Subcutaneous abdominal adipose tissue (tissue), 5 donors: ENCODE measurements at regions not wholly inside any gene's neighbourhood (a gene's known extent, or its start where the extent isn't known, plus 50 kb on each side); places are given as distances from the start of the nearest gene placed in this dataset.

Source experiments
- H3K27ac ChIP-seq: one replicate; pipeline ENCODE4 v1.7.0; 2013; ENCODE audit warnings: low read depth, mild to moderate bottlenecking, inconsistent platforms, low read length, moderate library complexity
- H3K27me3 ChIP-seq, 5 donors: one replicate each; pipeline ENCODE4 v1.7.0; 2013; ENCODE audit warnings: low read length in 5 of 5, inconsistent platforms in 1 of 5; ENCODE audit not compliant: control insufficient read depth in 5 of 5, insufficient read depth in 4 of 5
- H3K36me3 ChIP-seq, 5 donors: one replicate each; pipeline ENCODE4 v1.7.0; 2013; ENCODE audit warnings: low read length in 5 of 5; ENCODE audit not compliant: control insufficient read depth in 5 of 5, insufficient read depth in 5 of 5
- H3K4me1 ChIP-seq, 5 donors: one replicate each; pipeline ENCODE4 v1.7.0; 2013; ENCODE audit warnings: low read length in 5 of 5, mild to moderate bottlenecking in 3 of 5, moderate library complexity in 1 of 5; ENCODE audit not compliant: control insufficient read depth in 5 of 5, insufficient read depth in 5 of 5
- H3K4me3 ChIP-seq, 5 donors: one replicate each; pipeline ENCODE4 v1.7.0; 2013; ENCODE audit warnings: low read length in 5 of 5, low read depth in 1 of 5
- H3K9ac ChIP-seq, 5 donors: one replicate each; pipeline ENCODE4 v1.7.0; 2013; ENCODE audit warnings: low read length in 5 of 5, mild to moderate bottlenecking in 4 of 5, moderate library complexity in 3 of 5
- H3K9me3 ChIP-seq, 5 donors: one replicate each; pipeline ENCODE4 v1.7.0; 2013; ENCODE audit warnings: low read length in 5 of 5; ENCODE audit not compliant: control insufficient read depth in 5 of 5
- donor health status: healthy.
- donor health status: healthy.
- donor health status: healthy.
- donor health status: healthy.
- donor health status: healthy.

GRCh38 chr4:148510211-148510610, 68.0 kb upstream of the NR3C2 start:
- no peaks in the 10 kb centered on the region for H3K27me3 ChIP-seq
- H3K4me3 ChIP-seq: no peak overlapping the region
- no peaks in the 10 kb centered on the region for H3K9me3 ChIP-seq
- H3K27ac ChIP-seq: no peak overlapping the region
- H3K36me3 ChIP-seq: no peaks in the 10 kb centered on the region
- peaks cover 0 to 7% (median 0%) of the 10 kb centered on the region in 5 donors for H3K4me1 ChIP-seq
- no peak overlapping the region for H3K9ac ChIP-seq

- Histone ChIP-seq H3K4me1 (no peaks in the 10 kb centered on the region), H3K36me3 (no peaks in the 10 kb centered on the region), H3K27ac (no peak overlapping the region), H3K9ac (no peak overlapping the region), H3K27me3 (peaks cover 0 to 2% (median 0%) of the 10 kb centered on the region in 5 donors), H3K4me3 (no peak overlapping the region), H3K9me3 (no peaks in the 10 kb centered on the region)
Observed at GRCh38 chr4:148503681-148504080, 61.5 kb upstream of the NR3C2 start.

GRCh38 chr4:148497258-148497657, 55.0 kb upstream of the NR3C2 start:
- H3K9me3 ChIP-seq: no peaks in the 10 kb centered on the region
- no peaks in the 10 kb centered on the region for H3K27me3 ChIP-seq
- H3K9ac ChIP-seq: no peak overlapping the region
- H3K27ac ChIP-seq: no peak overlapping the region
- no peaks in the 10 kb centered on the region for H3K4me1 ChIP-seq
- no peaks in the 10 kb centered on the region for H3K36me3 ChIP-seq
- no peak overlapping the region for H3K4me3 ChIP-seq

GRCh38 chr4:148495463-148495862, 53.2 kb upstream of the NR3C2 start:
- no peak overlapping the region for H3K4me3 ChIP-seq
- H3K36me3 ChIP-seq: no peaks in the 10 kb centered on the region
- no peaks in the 10 kb centered on the region for H3K9me3 ChIP-seq
- H3K27ac ChIP-seq: no peak overlapping the region
- H3K4me1 ChIP-seq: no peaks in the 10 kb centered on the region
- H3K27me3 ChIP-seq: no peaks in the 10 kb centered on the region
- no peak overlapping the region for H3K9ac ChIP-seq
